ENCODE measurements at regions not wholly inside any gene's neighbourhood (a gene's known extent, or its start where the extent isn't known, plus 50 kb on each side); places are given as distances from the start of the nearest gene placed in this dataset.
"Not testable (repeated sequence)": the region's sequence is repeated elsewhere in the genome, so short reads cannot be mapped to it uniquely, and the experiment has no call there.

- Histone ChIP-seq H3K27me3 (no peaks in the 10 kb centered on the region), H3K9me3 (no peaks in the 10 kb centered on the region), H3K36me3 (no peaks in the 10 kb centered on the region), H3K27ac (no peak overlapping the region), H3K4me3 (no peak overlapping the region), H3K4me1 (no peaks in the 10 kb centered on the region)
- TF ChIP-seq POLR2A (IDR thresholded peaks at IDR 0.05) (no peak), EP300 (IDR thresholded peaks at IDR 0.05) (no peak), CTCF (IDR thresholded peaks at IDR 0.05) (no peak), POLR2AphosphoS5 (IDR thresholded peaks at IDR 0.05) (no peak)
- no peak for DNase-seq (ENCODE audit: low spot score in 2 of 2)
- WGBS: 23% methylated on average over 1 of the region's 1 CpG
Measured at GRCh38 chr13:56528040-56528790, 612.5 kb upstream of the PRR20A start.

- no peaks in the 10 kb centered on the region for H3K4me1 ChIP-seq
- no peaks in the 10 kb centered on the region for H3K9me3 ChIP-seq
- no peaks in the 10 kb centered on the region for H3K36me3 ChIP-seq
- H3K27ac ChIP-seq: no peak overlapping the region
- WGBS: 86% methylated on average over 1 of the region's 1 CpG
- TF ChIP-seq POLR2A (IDR thresholded peaks at IDR 0.05) (no peak), POLR2AphosphoS5 (IDR thresholded peaks at IDR 0.05) (no peak), CTCF (IDR thresholded peaks at IDR 0.05) (no peak), EP300 (IDR thresholded peaks at IDR 0.05) (no peak)
- no peaks in the 10 kb centered on the region for H3K27me3 ChIP-seq
- no peak for DNase-seq (ENCODE audit: low spot score in 2 of 2)
- no peak overlapping the region for H3K4me3 ChIP-seq
Measured at GRCh38 chr13:56530096-56530495, 610.6 kb upstream of the PRR20A start.

DNA sequence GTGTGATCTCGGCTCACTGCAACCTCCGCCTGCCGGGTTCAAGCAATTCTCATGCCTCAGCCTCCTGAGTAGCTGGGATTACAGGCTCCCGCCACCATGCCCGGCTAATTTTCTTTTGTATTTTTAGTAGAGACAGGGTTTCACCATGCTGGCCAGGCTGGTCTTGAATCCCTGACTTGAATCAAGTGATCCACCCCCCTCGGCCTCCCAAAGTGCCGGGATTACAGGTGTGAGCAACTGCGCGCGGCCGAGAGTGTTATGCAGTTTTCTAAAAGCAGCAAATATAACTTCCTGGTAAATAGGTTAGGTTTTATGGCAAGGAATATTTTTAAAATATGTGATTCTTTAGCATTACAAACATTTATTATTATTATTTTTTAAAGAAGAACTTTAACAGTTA lies 592.8 kb upstream of the PRR20A start:
- not testable (repeated sequence) for H3K4me3 ChIP-seq; H3K36me3 ChIP-seq; H3K4me1 ChIP-seq; H3K27me3 ChIP-seq; DNase-seq (ENCODE audit: low spot score in 2 of 2); H3K9me3 ChIP-seq; H3K27ac ChIP-seq
- WGBS: 94% methylated on average over 11 of the region's 11 CpGs

DNA sequence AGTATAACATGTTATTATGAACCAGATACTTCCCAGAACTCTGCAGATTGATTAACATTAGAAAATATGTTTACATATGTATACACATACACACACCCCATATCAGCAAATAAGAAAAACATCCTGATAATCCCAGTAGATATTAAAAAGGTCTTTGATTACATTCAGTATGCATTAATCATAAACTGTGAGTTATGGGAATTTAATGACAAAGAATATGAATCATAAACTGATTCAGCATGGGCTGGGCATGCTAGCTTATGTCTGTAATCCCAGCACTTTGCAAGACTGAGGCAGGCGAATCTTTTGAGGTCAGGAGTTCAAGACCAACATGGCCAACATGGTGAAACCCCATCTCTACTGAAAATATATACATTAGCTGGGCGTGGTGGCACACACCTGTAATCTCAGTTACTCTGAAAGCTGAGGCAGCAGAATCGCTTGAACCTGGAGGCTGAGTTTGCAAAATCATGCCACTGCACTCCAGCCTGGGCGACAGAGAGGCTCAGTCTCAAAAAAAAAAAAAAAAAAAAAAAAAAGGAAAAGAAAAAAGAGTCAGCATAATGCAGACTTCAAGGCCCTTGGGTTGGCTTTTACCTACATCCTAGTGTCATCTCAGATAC lies 581.9 kb upstream of the PRR20A start:
- TF ChIP-seq POLR2AphosphoS5 (IDR thresholded peaks at IDR 0.05) (no peak), CTCF (IDR thresholded peaks at IDR 0.05) (no peak), POLR2A (IDR thresholded peaks at IDR 0.05) (no peak), EP300 (IDR thresholded peaks at IDR 0.05) (no peak)
- H3K4me3 ChIP-seq: no peak overlapping the region
- no peak overlapping the region for H3K27ac ChIP-seq
- WGBS: 70% methylated on average over 4 of the region's 4 CpGs
- no peaks in the 10 kb centered on the region for H3K27me3 ChIP-seq
- no peaks in the 10 kb centered on the region for H3K36me3 ChIP-seq
- no peak for DNase-seq (ENCODE audit: low spot score in 2 of 2)
- no peaks in the 10 kb centered on the region for H3K9me3 ChIP-seq
- no peaks in the 10 kb centered on the region for H3K4me1 ChIP-seq

DNA sequence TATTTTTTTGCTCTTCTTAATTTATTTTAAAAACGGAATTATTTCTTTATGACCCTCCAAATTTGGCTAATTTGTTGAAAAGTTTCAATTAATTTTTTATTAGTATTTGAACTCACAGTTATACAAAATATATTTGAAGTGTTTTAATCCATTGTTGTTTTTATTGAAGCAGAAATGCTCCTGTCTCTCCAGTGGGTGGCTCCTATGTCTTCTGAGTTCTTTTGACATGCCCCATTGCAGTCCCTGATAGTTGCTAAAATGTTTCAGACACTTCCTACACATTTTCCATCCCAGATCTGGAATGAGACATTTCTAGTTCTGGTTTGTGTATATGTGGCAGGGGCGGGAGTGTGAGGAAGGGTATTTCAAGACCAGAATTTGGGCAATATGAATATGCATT lies 579.4 kb upstream of the PRR20A start:
- Histone ChIP-seq H3K27me3 (no peaks in the 10 kb centered on the region), H3K27ac (no peak overlapping the region), H3K4me3 (no peak overlapping the region)

More for the DNA sequence above, 579.4 kb upstream of the PRR20A start:
- 84% methylated on average over 2 of the region's 2 CpGs for WGBS
- TF ChIP-seq EP300 (IDR thresholded peaks at IDR 0.05) (no peak), CTCF (IDR thresholded peaks at IDR 0.05) (no peak), POLR2AphosphoS5 (IDR thresholded peaks at IDR 0.05) (no peak), POLR2A (IDR thresholded peaks at IDR 0.05) (no peak)
- Histone ChIP-seq H3K9me3 (no peaks in the 10 kb centered on the region), H3K4me1 (no peaks in the 10 kb centered on the region), H3K36me3 (no peaks in the 10 kb centered on the region)
- no peak for DNase-seq (ENCODE audit: low spot score in 2 of 2)

All from suprapubic skin (tissue), 4 donors.